MCF 10A (cell line): ENCODE measurements at regions not wholly inside any gene's neighbourhood (a gene's known extent, or its start where the extent isn't known, plus 50 kb on each side); places are given as distances from the start of the nearest gene placed in this dataset.
"Not testable (repeated sequence)": the region's sequence is repeated elsewhere in the genome, so short reads cannot be mapped to it uniquely, and the experiment has no call there.

Experiments used
- BruUV-seq: library from RNA; stranded (reverse); fragments of 400-500 nt; replicated peaks from 2 replicates; lab custom pipeline; 2021; lab: Mats Ljungman, UMichigan
- CTCF ChIA-PET: fragments of 300-600 bp; sonication (Branson Sonifier 250); formaldehyde crosslinking; extraction: SDS; loops from one replicate; lab custom pipeline; 2021; ENCODE audit warnings: antibody characterized with exemption, inconsistent platforms; lab: Yijun Ruan, JAX
- POLR2A ChIA-PET: fragments of 300-600, 350-650 bp; sonication (Branson Sonifier 250); formaldehyde crosslinking; extraction: SDS; loops from one replicate; lab custom pipeline; 2020; ENCODE audit warnings: antibody characterized with exemption, inconsistent platforms; lab: Yijun Ruan, JAX
- DNase-seq: peaks from one replicate; pipeline ENCODE4 v3.0.0-alpha.2; 2018; ENCODE audit not compliant: unreplicated experiment
- H3K27ac Mint-ChIP-seq: one replicate; pipeline ENCODE4 v1.8.0; 2022; ENCODE audit warnings: mild to moderate bottlenecking, low read depth, mixed read lengths; ENCODE audit not compliant: unreplicated experiment
- H3K27me3 Mint-ChIP-seq: one replicate; pipeline ENCODE4 v1.8.0; 2022; ENCODE audit warnings: mixed read lengths; ENCODE audit not compliant: insufficient read depth, unreplicated experiment
- H3K36me3 Mint-ChIP-seq: one replicate; pipeline ENCODE4 v1.8.0; 2022; ENCODE audit warnings: mild to moderate bottlenecking, moderate library complexity, mixed read lengths; ENCODE audit not compliant: insufficient read depth, unreplicated experiment
- H3K4me1 Mint-ChIP-seq: one replicate; pipeline ENCODE4 v1.8.0; 2022; ENCODE audit warnings: mixed read lengths; ENCODE audit not compliant: insufficient read depth, unreplicated experiment
- H3K4me3 Mint-ChIP-seq: one replicate; pipeline ENCODE4 v1.8.0; 2022; ENCODE audit warnings: mild to moderate bottlenecking, moderate library complexity, mixed read lengths; ENCODE audit not compliant: unreplicated experiment
- H3K9me3 Mint-ChIP-seq: one replicate; pipeline ENCODE4 v1.8.0; 2022; ENCODE audit warnings: mixed read lengths; ENCODE audit not compliant: unreplicated experiment
- intact Hi-C: fragments of 100-400 bp; cut with micrococcal nuclease; formaldehyde crosslinking; loops from 2 replicates; pipeline ENCODE4 v1.14.1; 2022
- TF ChIP-seq, protein P1 (sequence below): fragments of 200-600 bp; IDR thresholded peaks from one replicate; pipeline ENCODE4 v1.8.0; 2022; ENCODE audit warnings: antibody characterized with exemption, mild to moderate bottlenecking; ENCODE audit not compliant: unreplicated experiment

DNA sequence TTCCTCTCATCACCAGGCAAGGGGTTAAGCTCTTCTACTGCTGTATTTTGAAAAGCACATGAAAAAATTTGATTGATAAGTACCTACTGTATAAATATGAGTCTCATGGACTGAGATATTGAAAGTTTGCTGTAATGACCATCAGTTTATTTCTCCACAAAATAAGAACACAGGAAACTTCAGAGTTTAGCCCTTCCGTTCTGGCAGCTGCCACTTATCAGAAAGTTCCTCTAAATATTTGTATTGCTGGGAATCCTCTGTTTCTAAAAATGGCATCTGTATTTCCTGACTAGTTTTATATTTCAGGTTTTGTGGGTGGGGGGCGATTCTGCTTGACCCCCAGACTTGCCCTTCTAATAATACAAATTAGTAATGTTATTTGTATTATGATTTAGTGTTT lies 92.0 kb downstream of the LYZL2 start:
- H3K9me3 Mint-ChIP-seq, result no peaks in the 10 kb centered on the region
- no peak for DNase-seq
- TF ChIP-seq, protein P1, sequence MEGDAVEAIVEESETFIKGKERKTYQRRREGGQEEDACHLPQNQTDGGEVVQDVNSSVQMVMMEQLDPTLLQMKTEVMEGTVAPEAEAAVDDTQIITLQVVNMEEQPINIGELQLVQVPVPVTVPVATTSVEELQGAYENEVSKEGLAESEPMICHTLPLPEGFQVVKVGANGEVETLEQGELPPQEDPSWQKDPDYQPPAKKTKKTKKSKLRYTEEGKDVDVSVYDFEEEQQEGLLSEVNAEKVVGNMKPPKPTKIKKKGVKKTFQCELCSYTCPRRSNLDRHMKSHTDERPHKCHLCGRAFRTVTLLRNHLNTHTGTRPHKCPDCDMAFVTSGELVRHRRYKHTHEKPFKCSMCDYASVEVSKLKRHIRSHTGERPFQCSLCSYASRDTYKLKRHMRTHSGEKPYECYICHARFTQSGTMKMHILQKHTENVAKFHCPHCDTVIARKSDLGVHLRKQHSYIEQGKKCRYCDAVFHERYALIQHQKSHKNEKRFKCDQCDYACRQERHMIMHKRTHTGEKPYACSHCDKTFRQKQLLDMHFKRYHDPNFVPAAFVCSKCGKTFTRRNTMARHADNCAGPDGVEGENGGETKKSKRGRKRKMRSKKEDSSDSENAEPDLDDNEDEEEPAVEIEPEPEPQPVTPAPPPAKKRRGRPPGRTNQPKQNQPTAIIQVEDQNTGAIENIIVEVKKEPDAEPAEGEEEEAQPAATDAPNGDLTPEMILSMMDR, result no peak
- H3K36me3 Mint-ChIP-seq, result no peaks in the 10 kb centered on the region
- BruUV-seq, result no TSS peak
- CTCF ChIA-PET, result interaction anchor here (1.0 to 3.3 kb wide), 4 partner anchors 44 to 178 kb away, joined by 3 to 26 read pairs (median 4); no protein-coding TSS in a partner anchor
- POLR2A ChIA-PET, result interaction anchor here (1.5 kb wide), 1 partner anchor 46 kb away, joined by 3 read pairs; no protein-coding TSS in a partner anchor
- intact Hi-C loops, result no loop called here
- H3K27me3 Mint-ChIP-seq, result no peaks in the 10 kb centered on the region
- H3K4me1 Mint-ChIP-seq, result peaks cover 6% of the 10 kb centered on the region
- no peak overlapping the region for H3K4me3 Mint-ChIP-seq
- H3K27ac Mint-ChIP-seq, result no peak overlapping the region

DNA sequence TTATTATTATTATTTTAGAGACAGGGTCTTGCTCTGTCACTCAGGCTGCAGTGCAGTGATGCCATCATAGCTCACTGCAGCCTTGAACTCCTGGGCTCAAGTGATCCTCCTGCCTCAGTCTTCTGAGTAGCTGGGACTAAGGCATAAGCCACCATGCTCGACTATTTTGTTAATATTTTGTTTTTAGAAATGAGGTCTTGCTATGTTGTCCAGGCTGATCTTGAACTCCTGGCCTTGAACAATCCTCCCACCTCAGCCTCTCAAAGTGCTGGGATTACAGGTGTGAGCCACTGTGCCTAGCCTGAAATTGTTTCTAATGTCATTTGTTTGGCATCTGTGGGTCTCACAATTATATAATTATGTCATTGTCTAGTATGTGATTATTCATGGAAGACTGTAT lies 92.4 kb downstream of the LYZL2 start:
- H3K27me3 Mint-ChIP-seq, H3K4me3 Mint-ChIP-seq, DNase-seq, H3K27ac Mint-ChIP-seq, H3K36me3 Mint-ChIP-seq, H3K4me1 Mint-ChIP-seq, BruUV-seq, H3K9me3 Mint-ChIP-seq, intact Hi-C loops: not testable (repeated sequence)
- ChIA-PET CTCF (interaction anchor here (0.8 to 3.3 kb wide), 6 partner anchors 44 to 178 kb away, joined by 3 to 26 read pairs (median 3); no protein-coding TSS in a partner anchor), POLR2A (interaction anchor here (1.5 kb wide), 1 partner anchor 46 kb away, joined by 3 read pairs; no protein-coding TSS in a partner anchor)

DNA sequence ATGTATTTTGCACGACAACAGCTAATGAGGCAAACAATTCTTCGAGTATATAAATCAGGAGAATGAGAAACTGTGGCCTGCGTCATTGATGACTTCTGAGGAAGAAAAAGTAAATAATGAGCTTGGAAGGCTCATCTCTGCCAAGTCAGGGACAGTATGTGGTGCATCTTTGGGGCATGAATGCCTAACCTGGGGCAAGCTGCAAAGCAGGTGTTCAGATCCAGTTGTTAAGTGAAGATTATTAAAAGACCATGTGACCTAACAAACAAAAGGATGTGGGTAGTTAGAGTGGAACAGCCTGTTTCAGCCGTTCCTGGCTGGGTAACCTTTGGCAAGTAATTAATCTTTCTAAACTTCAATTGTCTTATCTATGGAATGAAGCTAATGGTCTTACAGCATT lies 93.0 kb downstream of the LYZL2 start:
- no peak overlapping the region for H3K27ac Mint-ChIP-seq
- H3K9me3 Mint-ChIP-seq, result no peaks in the 10 kb centered on the region
- intact Hi-C loops, result no loop called here
- peaks cover 6% of the 10 kb centered on the region for H3K4me1 Mint-ChIP-seq
- no peaks in the 10 kb centered on the region for H3K36me3 Mint-ChIP-seq
- no TSS peak for BruUV-seq
- no peak overlapping the region for H3K4me3 Mint-ChIP-seq
- ChIA-PET POLR2A (interaction anchor here (1.5 kb wide), 1 partner anchor 45 kb away, joined by 3 read pairs; no protein-coding TSS in a partner anchor), CTCF (interaction anchor here (0.6 to 3.3 kb wide), 10 partner anchors 24 to 537 kb away, joined by 3 to 26 read pairs (median 3); no protein-coding TSS in a partner anchor)
- TF ChIP-seq, protein P1, result no peak
- no peaks in the 10 kb centered on the region for H3K27me3 Mint-ChIP-seq
- no peak for DNase-seq

DNA sequence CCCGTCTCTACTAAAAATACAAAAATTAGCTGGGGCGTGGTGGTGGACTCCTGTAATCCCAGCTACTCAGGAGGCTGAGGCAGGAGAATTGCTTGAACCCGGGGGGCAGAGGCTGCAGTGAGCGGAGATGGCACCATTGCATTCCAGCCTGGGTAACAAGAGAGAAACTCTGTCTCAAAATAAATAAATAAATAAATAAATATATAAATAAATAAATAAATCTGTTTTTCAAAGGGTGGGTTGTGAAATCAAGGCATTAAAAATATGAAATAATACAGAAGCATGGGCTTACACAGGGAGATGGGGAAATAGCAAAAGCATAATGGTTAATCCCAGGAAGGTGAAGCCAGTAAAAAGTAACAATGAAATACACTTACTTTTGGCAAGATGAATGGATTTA lies 93.9 kb downstream of the LYZL2 start:
- Mint-ChIP-seq H3K27ac (no peak overlapping the region), H3K9me3 (no peaks in the 10 kb centered on the region), H3K27me3 (no peaks in the 10 kb centered on the region), H3K36me3 (no peaks in the 10 kb centered on the region), H3K4me3 (no peak overlapping the region), H3K4me1 (peaks cover 6% of the 10 kb centered on the region)
- no peak for DNase-seq
- no TSS peak for BruUV-seq
- TF ChIP-seq, protein P1, result no peak
- ChIA-PET POLR2A (no interaction called here), CTCF (interaction anchor here (0.7 to 3.3 kb wide), 6 partner anchors 23 to 143 kb away, joined by 3 to 26 read pairs (median 4); no protein-coding TSS in a partner anchor)
- intact Hi-C loops, result loop anchor here (2.0 kb wide), 1 partner anchor 55 kb away; no protein-coding TSS in a partner anchor
